ENCODE measurements at regions not wholly inside any gene's neighbourhood (a gene's known extent, or its start where the extent isn't known, plus 50 kb on each side); places are given as distances from the start of the nearest gene placed in this dataset.

DNA sequence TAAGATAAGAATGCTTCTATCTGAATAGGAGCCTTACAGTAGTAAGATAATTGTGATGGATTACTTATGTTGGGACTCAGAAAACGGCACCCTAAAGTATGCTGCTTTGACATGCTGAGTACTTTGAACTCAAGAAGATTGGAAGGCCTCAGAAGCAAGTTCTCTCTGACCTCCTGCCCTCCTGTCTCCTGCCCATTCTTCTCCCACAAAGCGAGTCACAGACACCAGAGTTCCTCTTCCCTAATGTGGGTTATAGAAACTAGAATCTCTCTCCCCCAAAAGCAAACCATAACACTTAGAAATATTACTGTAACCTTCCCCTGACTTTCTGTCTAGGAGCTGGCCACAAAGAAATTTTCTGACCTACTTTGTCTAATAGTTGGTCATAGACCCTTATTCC lies 76.5 kb downstream of the DDIT4L start:
- ATAC-seq, result no peak
- Histone ChIP-seq H3K4me3 (ENCODE audit: low read depth in 2 of 2, low read length in 2 of 2) (no peak overlapping the region), H3K9me3 (ENCODE audit: control insufficient read depth, insufficient read depth, low read depth, low read length) (no peaks in the 10 kb centered on the region), H3K4me1 (ENCODE audit: control insufficient read depth, insufficient read depth, low read length) (no peaks in the 10 kb centered on the region), H3K36me3 (ENCODE audit: control insufficient read depth, insufficient read depth, low read length) (no peaks in the 10 kb centered on the region), H3K27ac (ENCODE audit: low read length) (no peak overlapping the region), H3K27me3 (ENCODE audit: control insufficient read depth, insufficient read depth, low read length) (no peaks in the 10 kb centered on the region)
- intact Hi-C loops (cut with micrococcal nuclease; ENCODE audit: unreplicated experiment) (no loop called here), in situ Hi-C loops (cut with HindIII; ENCODE audit: low pct_unique_long_range_greater_than_20kb, low sequenced_read_pairs) (no loop called here)
- DNase-seq (ENCODE audit: low read depth, low spot score), result no peak
- ChIA-PET POLR2A (no interaction called here), CTCF (no interaction called here)
- TF ChIP-seq POLR2AphosphoS5 (IDR thresholded peaks at IDR 0.05; ENCODE audit: low read depth, low read length) (no peak), CTCF (IDR thresholded peaks at IDR 0.05) (no peak), REST (IDR thresholded peaks at IDR 0.05; ENCODE audit: insufficient read depth in 1 of 2, low read depth in 2 of 2, low read length in 1 of 2) (no peak), TCF7L2 (IDR thresholded peaks at IDR 0.05; ENCODE audit: low read depth, low read length) (no peak), SIN3A (IDR thresholded peaks at IDR 0.05; ENCODE audit: borderline replicate concordance, insufficient read depth, low read depth, low read length) (no peak)
- no TSS peak for BruUV-seq (replicated peaks)

- POLR2A ChIA-PET, result no interaction called here
- CTCF ChIA-PET, result no interaction called here
- H3K9me3 ChIP-seq (ENCODE audit: control insufficient read depth, insufficient read depth, low read depth, low read length), result no peaks in the 10 kb centered on the region
- H3K27ac ChIP-seq (ENCODE audit: low read length), result no peak overlapping the region
- BruUV-seq (replicated peaks), result no TSS peak
- in situ Hi-C loops (cut with HindIII; ENCODE audit: low pct_unique_long_range_greater_than_20kb, low sequenced_read_pairs), result no loop called here
- no peaks in the 10 kb centered on the region for H3K27me3 ChIP-seq (ENCODE audit: control insufficient read depth, insufficient read depth, low read length)
- intact Hi-C loops (cut with micrococcal nuclease; ENCODE audit: unreplicated experiment), result no loop called here
- no peaks in the 10 kb centered on the region for H3K36me3 ChIP-seq (ENCODE audit: control insufficient read depth, insufficient read depth, low read length)
- ATAC-seq (no peak), DNase-seq (ENCODE audit: low read depth, low spot score) (no peak)
- no peaks in the 10 kb centered on the region for H3K4me1 ChIP-seq (ENCODE audit: control insufficient read depth, insufficient read depth, low read length)
- TF ChIP-seq TCF7L2 (IDR thresholded peaks at IDR 0.05; ENCODE audit: low read depth, low read length), result no peak
- TF ChIP-seq REST (IDR thresholded peaks at IDR 0.05; ENCODE audit: insufficient read depth in 1 of 2, low read depth in 2 of 2, low read length in 1 of 2), result no peak
- no peak for TF ChIP-seq POLR2AphosphoS5 (IDR thresholded peaks at IDR 0.05; ENCODE audit: low read depth, low read length)
- TF ChIP-seq SIN3A (IDR thresholded peaks at IDR 0.05; ENCODE audit: borderline replicate concordance, insufficient read depth, low read depth, low read length), result no peak
- no peak overlapping the region for H3K4me3 ChIP-seq (ENCODE audit: low read depth in 2 of 2, low read length in 2 of 2)
Measured at GRCh38 chr4:100113096-100113495, 77.2 kb downstream of the DDIT4L start.
